ENCODE measurements at regions not wholly inside any gene's neighbourhood (a gene's known extent, or its start where the extent isn't known, plus 50 kb on each side); places are given as distances from the start of the nearest gene placed in this dataset.

- no peak for TF ChIP-seq CTCF (IDR thresholded peaks at IDR 0.05; ENCODE audit: low read depth, low read length, poor library complexity, severe bottlenecking)
- TF ChIP-seq EZH2phosphoT487 (IDR thresholded peaks at IDR 0.05; ENCODE audit: borderline replicate concordance, low read length): no peak
Observed at GRCh38 chr3:171943262-171944117, 95.9 kb upstream of the FNDC3B start.

All from DOHH2 (cell line).